SJSA1 (cell line): ENCODE measurements at regions not wholly inside any gene's neighbourhood (a gene's known extent, or its start where the extent isn't known, plus 50 kb on each side); places are given as distances from the start of the nearest gene placed in this dataset.

Source experiments
- DNase-seq, 2 experiments: peaks; one replicate each; pipeline ENCODE4 v3.0.0-alpha.2; 2015 to 2020; ENCODE audit warnings: low spot score in 2 of 2, low read depth in 1 of 2
- H3K27ac ChIP-seq: fragments of 250-450 bp; sonication (Bioruptor Pico); 2 replicates; pipeline ENCODE4 v1.5.1; 2020; ENCODE audit warnings: mild to moderate bottlenecking, moderate library complexity
- H3K27me3 ChIP-seq: fragments of 250-450 bp; sonication (Bioruptor Pico); replicated peaks from 2 replicates; pipeline ENCODE4 v1.5.1; 2020; ENCODE audit warnings: mild to moderate bottlenecking, moderate library complexity
- H3K36me3 ChIP-seq: fragments of 250-450 bp; sonication (Bioruptor Pico); 2 replicates; pipeline ENCODE4 v1.5.1; 2020; ENCODE audit warnings: mild to moderate bottlenecking
- H3K4me1 ChIP-seq: fragments of 250-450 bp; sonication (Bioruptor Pico); replicated peaks from 2 replicates; pipeline ENCODE4 v1.6.1; 2021; ENCODE audit warnings: mild to moderate bottlenecking
- H3K4me3 ChIP-seq: fragments of 250-450 bp; sonication (Bioruptor Pico); 2 replicates; pipeline ENCODE4 v1.5.1; 2020; ENCODE audit warnings: mild to moderate bottlenecking
- H3K9me3 ChIP-seq: fragments of 250-450 bp; sonication (Bioruptor Pico); replicated peaks from 2 replicates; pipeline ENCODE4 v1.5.1; 2020; ENCODE audit warnings: mild to moderate bottlenecking

DNA sequence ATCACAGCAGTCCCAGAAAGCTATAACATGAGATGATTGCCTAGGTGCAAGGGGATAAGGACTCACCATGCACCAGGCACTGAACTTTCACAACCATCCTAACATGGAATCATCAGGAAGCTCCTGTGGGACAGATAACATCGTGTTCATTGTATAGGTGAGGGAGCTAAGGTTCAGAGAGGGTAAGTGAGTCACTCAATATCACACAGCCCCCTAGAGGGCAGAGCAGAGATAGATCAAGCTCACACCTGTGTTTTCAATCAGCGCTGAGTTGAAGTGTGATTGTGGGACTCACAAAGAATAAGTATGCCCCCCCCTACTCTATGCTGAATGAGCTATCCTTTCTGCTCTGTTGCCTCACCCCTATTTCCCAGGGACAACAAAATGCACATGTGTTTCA lies 377.7 kb upstream of the ERCC4 start:
- Histone ChIP-seq H3K36me3 (no peaks in the 10 kb centered on the region), H3K9me3 (no peaks in the 10 kb centered on the region), H3K27ac (no peak overlapping the region), H3K27me3 (no peaks in the 10 kb centered on the region), H3K4me1 (no peaks in the 10 kb centered on the region), H3K4me3 (no peak overlapping the region)
- no peak for DNase-seq

DNA sequence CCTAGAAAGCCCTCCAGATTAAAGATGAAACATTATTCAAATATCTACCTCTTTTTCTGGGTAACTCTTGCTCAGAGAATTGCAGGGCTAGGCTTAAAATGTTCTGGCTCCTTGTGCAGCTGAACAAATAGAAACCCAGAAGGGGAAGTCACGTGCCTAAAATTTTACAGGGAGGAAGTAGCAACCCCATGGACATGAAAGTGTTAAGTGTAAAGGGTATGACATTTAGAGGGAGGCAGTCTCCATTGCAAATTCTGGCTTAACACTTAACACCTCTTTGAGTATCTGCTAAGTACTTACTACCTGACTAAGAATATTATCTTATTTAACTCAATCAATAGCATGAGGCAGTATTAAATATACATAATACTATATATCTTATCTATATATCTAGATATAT lies 376.1 kb upstream of the ERCC4 start:
- no peaks in the 10 kb centered on the region for H3K9me3 ChIP-seq
- no peaks in the 10 kb centered on the region for H3K4me1 ChIP-seq
- no peak overlapping the region for H3K4me3 ChIP-seq
- DNase-seq = no peak
- no peaks in the 10 kb centered on the region for H3K36me3 ChIP-seq
- H3K27me3 ChIP-seq = no peaks in the 10 kb centered on the region
- H3K27ac ChIP-seq = no peak overlapping the region

DNA sequence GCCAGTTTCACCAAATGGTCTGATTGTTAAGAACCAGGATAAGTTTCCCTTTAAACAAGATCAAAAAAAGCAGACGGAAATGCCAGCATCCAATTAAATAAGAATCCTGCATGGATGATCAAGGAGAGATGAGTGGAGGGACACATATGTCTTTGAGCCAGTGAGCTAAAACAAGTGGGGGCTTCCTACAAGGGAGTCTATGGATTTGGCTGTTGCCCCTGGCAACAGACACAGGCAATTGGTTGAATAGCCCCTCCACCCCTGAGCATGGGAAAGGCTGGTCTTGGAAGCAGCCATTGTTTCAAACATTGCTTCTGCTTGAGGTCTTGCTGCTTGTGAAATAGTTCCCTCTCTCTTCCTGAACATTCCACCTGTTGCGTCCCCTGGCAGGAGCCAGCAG lies 374.7 kb upstream of the ERCC4 start:
- no peaks in the 10 kb centered on the region for H3K27me3 ChIP-seq
- no peaks in the 10 kb centered on the region for H3K36me3 ChIP-seq
- H3K4me1 ChIP-seq = no peaks in the 10 kb centered on the region
- no peak for DNase-seq
- H3K4me3 ChIP-seq = no peak overlapping the region
- H3K27ac ChIP-seq = no peak overlapping the region
- H3K9me3 ChIP-seq = no peaks in the 10 kb centered on the region

DNA sequence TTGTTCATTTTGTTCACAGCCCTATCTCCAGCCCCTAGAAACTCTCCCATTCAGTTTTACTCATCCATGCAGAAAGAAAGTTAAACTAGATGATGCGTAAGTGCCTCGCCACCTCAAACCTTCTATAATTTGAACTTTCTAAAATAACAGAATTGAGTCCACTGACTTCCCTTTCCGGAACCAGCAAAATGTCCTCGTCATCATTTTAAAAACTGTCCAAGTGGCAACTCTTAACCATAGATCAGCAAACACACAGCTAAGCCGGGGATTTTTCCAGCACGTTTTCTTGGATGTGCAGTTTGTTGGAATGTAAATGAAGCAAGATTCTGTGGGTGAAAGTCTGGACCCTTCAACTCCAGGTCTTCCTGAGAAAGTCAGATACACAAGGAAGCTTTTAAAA lies 369.7 kb upstream of the ERCC4 start:
- no peak for DNase-seq
- H3K27me3 ChIP-seq = no peaks in the 10 kb centered on the region
- no peak overlapping the region for H3K4me3 ChIP-seq
- H3K9me3 ChIP-seq = no peaks in the 10 kb centered on the region
- no peak overlapping the region for H3K27ac ChIP-seq
- H3K36me3 ChIP-seq = no peaks in the 10 kb centered on the region
- no peaks in the 10 kb centered on the region for H3K4me1 ChIP-seq

DNA sequence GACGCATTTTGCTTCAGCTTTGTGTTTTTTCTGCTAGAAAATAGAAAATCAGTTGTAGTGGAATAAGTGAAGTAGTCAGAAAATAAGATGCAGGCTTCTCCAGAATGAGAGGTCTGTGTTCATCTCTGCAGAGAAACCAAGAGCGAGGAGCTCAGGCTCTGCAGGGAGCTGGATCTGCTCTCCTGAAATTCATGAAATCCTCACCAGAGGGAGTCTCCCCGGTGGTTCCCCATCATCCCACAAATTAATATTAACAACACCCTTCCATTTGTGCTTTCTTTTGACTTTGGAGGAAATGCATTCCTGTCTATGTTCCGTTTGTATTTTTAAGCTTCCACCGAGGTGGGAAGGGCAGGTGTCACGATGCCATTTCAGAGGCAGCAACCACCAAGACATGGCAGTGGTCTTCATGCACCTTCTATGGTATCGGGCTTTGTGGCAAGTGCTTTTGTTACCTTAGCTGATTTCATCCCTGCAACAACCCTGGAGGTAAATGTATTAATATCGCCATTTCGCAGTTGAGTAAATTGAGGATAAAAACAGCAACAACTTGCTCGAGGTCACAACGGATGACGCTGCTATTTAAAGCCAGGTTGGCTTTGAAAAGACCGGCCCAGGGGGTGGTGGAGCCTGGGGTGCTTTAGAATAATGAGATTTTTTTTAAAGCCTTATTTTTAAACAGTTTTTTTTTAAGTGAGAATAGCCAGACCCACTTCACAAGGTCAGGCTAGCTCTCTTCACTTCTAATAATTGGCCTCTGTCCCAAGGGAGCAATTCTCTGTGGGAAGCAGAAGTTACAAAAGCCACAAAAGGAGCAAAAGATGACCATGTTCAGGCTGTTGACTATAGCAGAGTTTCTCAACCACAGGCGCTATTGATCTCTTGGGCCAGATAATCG lies 367.6 kb upstream of the ERCC4 start:
- Histone ChIP-seq H3K36me3 (no peaks in the 10 kb centered on the region), H3K4me1 (no peaks in the 10 kb centered on the region), H3K27ac (no peak overlapping the region), H3K9me3 (no peaks in the 10 kb centered on the region), H3K4me3 (no peak overlapping the region), H3K27me3 (no peaks in the 10 kb centered on the region; the same call in 1 of the 2 replicates)
- DNase-seq = peak in 1 of 2 experiments; percentile 12

DNA sequence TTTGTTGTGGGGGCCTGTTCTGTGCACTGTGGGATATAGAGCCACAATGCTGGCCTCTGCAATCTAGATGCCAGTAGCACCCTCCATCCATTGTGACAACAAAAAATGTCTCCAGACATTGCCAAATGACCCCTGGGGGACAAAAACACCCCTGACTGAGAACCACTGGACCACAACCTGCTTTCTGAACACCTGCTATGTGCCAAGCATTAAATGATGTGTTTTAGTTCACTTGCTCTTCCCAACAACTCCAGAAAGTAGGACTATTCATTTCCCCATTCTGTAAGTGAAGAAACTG lies 367.0 kb upstream of the ERCC4 start:
- no peaks in the 10 kb centered on the region for H3K4me1 ChIP-seq
- DNase-seq = no peak
- H3K4me3 ChIP-seq = no peak overlapping the region
- no peaks in the 10 kb centered on the region; the same call in 1 of the 2 replicates for H3K27me3 ChIP-seq
- no peaks in the 10 kb centered on the region for H3K9me3 ChIP-seq
- H3K27ac ChIP-seq = no peak overlapping the region
- H3K36me3 ChIP-seq = no peaks in the 10 kb centered on the region

DNA sequence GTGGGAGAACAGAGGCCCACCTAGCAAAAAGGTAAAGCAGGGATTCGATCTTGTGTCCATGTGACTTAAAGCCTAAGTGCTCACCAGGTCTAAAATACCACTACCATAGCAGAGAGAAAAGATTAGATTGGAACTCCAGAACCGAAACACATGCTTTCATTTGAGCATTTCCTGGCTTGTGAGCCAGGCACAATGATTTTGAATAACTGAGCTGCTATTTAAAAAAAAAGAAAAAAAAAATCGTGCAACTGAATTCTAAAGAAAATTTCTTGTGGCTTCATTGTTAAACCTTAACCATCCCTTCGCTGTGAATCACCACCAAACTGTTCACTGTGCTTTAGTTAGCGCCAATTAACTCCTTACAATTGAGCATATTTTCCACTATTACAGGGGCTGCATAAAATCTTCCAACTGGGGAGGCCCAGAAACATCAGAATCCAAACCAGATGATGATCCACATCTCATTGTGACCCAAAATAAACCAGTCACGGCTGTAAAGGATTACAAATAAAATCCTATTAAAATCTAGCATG lies 366.4 kb upstream of the ERCC4 start:
- Histone ChIP-seq H3K27me3 (no peaks in the 10 kb centered on the region; the same call in 1 of the 2 replicates), H3K27ac (no peak overlapping the region), H3K4me3 (no peak overlapping the region), H3K4me1 (no peaks in the 10 kb centered on the region), H3K36me3 (no peaks in the 10 kb centered on the region), H3K9me3 (no peaks in the 10 kb centered on the region)
- peak in 1 of 2 experiments; percentile 4 for DNase-seq

DNA sequence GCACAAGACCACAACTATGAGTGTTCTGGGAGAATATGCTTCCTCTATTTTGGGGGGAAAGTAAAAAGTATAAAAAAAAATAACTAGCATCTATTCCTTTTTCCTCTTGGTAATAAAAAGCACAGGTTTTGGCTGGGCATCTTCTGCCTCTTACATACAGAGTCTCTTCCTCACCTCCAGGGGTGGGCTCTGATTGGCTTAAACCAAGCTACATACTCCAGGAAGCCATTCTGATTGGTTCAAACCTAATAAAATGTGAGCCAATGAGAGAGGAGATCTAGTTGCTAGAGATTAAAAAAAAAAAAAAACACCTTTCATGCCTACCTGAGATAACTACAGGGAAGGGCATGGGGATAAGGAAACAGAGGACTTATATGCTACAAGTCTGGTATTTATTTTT lies 365.9 kb upstream of the ERCC4 start:
- Histone ChIP-seq H3K27me3 (no peaks in the 10 kb centered on the region; the same call in 1 of the 2 replicates), H3K4me1 (no peaks in the 10 kb centered on the region), H3K4me3 (no peak overlapping the region), H3K27ac (no peak overlapping the region), H3K36me3 (no peaks in the 10 kb centered on the region), H3K9me3 (no peaks in the 10 kb centered on the region)
- DNase-seq = no peak

DNA sequence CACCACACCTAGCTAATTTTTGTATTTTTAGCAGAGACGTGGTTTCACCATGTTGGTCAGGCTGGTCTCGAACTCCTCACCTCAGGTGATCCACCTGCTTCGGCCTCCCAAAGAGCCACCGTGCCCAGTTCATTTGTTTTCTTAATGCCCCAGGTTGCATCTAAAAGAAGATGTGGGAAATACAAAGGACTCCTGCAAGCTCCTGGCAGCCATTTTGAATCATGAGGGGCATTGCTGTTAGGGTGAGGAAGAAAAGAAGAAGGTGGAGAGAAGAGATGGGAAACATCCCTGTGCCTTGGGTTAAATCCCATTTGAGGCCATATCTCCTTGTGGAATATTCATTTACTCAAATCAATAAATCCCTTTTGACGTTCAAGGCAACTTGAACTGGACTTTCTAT lies 365.3 kb upstream of the ERCC4 start:
- H3K36me3 ChIP-seq = no peaks in the 10 kb centered on the region
- no peak overlapping the region for H3K27ac ChIP-seq
- H3K4me1 ChIP-seq = no peaks in the 10 kb centered on the region
- no peak overlapping the region for H3K4me3 ChIP-seq
- no peaks in the 10 kb centered on the region; the same call in 1 of the 2 replicates for H3K27me3 ChIP-seq
- DNase-seq = no peak
- no peaks in the 10 kb centered on the region for H3K9me3 ChIP-seq

DNA sequence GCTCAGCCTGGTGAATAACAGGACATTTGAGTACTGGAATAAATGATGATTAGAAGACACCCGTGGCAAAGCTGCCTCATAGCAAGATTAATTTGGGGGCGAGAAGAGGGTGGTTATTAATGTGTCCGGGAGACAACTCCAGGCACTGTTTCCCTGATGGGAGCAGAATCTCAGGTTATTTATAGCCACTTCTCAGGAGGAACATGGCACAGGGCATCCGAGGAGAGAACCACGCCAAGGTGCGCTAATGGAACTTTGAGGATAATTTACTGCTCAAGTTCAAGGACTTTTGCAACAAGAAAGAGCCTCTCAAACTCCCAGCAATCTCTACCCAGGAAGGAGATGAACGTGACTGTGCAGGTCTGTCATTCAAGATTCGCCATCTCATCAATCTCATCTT lies 362.5 kb upstream of the ERCC4 start:
- Histone ChIP-seq H3K36me3 (no peaks in the 10 kb centered on the region), H3K27ac (no peak overlapping the region), H3K9me3 (no peaks in the 10 kb centered on the region), H3K27me3 (no peaks in the 10 kb centered on the region; the same call in 1 of the 2 replicates), H3K4me3 (no peak overlapping the region), H3K4me1 (no peaks in the 10 kb centered on the region)
- peak in 1 of 2 experiments; percentile 8 for DNase-seq

DNA sequence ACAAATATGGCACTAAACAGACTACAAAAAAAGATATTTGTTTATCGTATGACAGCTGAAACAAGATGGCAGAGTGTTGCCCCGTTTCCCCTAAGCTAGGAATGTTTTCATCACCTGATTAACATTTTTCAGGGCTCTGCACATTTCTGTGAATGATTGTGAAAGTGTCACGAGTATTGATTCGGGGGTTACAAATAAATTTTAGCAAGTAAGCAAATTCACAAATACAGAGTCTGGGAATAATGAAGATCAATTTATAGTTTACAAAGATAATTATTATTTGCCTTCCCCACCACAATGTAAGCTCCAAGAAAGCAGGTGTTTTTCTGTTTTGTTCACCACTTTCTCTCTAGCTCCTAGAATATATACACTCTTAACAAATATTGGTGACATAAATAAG lies 361.2 kb upstream of the ERCC4 start:
- Histone ChIP-seq H3K27ac (no peak overlapping the region), H3K27me3 (no peaks in the 10 kb centered on the region; the same call in 1 of the 2 replicates), H3K36me3 (no peaks in the 10 kb centered on the region), H3K4me1 (no peaks in the 10 kb centered on the region), H3K4me3 (no peak overlapping the region), H3K9me3 (no peaks in the 10 kb centered on the region)
- DNase-seq = no peak

DNA sequence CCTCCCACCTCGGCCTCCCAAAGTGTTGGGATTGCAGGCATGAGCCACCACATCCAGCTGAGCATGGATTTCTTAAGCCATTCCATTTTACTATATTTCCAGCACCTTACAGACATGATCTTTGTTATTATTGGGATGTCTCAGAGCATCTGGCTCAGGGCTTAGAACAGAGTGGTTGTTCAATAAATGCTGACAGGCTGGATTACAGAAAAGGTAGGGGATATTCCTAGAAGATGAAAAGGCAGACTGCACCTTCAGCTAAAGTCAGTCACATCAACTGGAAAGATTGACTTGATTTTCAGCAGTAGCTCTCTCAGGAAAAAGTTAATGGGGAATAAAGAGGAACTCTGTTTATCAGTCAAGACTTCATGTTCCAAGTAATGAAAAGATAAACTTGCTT lies 360.3 kb upstream of the ERCC4 start:
- no peak for DNase-seq
- Histone ChIP-seq H3K27ac (no peak overlapping the region), H3K4me3 (no peak overlapping the region), H3K4me1 (no peaks in the 10 kb centered on the region), H3K9me3 (no peaks in the 10 kb centered on the region), H3K27me3 (peaks cover 4% of the 10 kb centered on the region; the same call in 1 of the 2 replicates), H3K36me3 (no peaks in the 10 kb centered on the region)

DNA sequence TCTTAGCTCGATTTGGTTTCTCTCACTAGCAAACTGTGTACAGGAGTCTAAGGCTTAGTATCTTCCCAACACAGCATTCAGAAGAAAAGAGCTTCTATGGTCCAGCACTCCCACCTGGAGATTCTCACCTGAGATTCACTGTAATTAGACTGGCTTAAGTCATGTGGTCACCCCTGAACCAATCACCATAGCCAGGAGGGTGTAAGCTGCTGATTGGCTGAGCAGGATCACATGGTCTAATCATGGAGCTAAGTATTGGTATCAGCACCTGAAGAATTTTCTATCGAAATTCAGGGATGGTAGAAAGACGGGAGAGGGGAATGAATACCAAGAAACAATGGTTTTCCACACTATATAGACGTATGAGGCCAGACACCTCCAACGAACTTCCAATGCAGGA lies 359.8 kb upstream of the ERCC4 start:
- DNase-seq = no peak
- no peaks in the 10 kb centered on the region for H3K36me3 ChIP-seq
- no peaks in the 10 kb centered on the region for H3K9me3 ChIP-seq
- H3K27ac ChIP-seq = no peak overlapping the region
- H3K4me1 ChIP-seq = no peaks in the 10 kb centered on the region
- H3K27me3 ChIP-seq = peaks cover 4% of the 10 kb centered on the region; the same call in 1 of the 2 replicates
- H3K4me3 ChIP-seq = no peak overlapping the region

DNA sequence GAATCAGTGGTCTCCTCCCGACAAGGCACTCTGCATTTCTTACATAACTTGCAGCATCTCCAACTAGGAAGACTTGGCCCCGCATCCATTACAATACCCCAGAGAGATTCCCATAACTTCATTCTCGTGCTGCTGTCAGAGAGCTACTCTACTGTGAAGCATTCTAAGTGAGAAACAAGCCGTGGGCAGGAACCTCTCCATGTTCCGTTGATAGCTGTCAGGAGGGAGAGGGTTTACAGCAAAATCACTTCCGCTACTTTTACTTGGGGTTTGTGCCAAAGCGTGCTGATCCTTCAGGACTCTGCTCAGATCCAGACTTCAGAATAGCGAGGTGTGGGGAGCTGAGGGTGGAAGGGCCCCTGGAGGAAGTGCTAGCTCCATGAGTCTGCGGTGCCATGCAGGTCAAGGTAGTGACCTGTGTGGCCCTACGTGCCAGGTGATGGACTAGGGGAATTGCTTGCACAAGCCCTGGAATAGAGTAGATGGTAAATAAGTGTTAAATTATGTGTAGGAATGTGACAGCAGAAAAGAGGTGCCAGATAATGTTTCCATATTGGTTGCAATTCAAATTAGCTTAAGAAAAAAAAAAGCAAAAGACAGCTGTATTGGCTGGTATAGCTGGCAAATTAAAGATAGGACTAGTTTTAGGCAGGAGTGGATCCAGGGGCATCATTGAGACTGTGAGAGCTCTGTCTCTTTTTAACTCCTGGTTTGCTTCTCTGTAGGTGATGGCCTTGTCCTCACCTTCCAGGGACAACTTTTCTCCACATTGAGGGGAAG lies 358.5 kb upstream of the ERCC4 start:
- Histone ChIP-seq H3K9me3 (no peaks in the 10 kb centered on the region), H3K4me3 (no peak overlapping the region), H3K36me3 (no peaks in the 10 kb centered on the region), H3K27me3 (0 out of 2 replicates have a peak, but pooled peaks cover 4% of the 10 kb centered on the region), H3K27ac (no peak overlapping the region), H3K4me1 (no peaks in the 10 kb centered on the region)
- no peak for DNase-seq
